ENCODE measurements at regions not wholly inside any gene's neighbourhood (a gene's known extent, or its start where the extent isn't known, plus 50 kb on each side); places are given as distances from the start of the nearest gene placed in this dataset.

GRCh38 chr3:174667386-174667785, 191.7 kb upstream of the NAALADL2 start:
- ChIA-PET CTCF (ENCODE audit: partially characterized antibody) (no interaction called here), POLR2A (ENCODE audit: partially characterized antibody) (no interaction called here)
- Histone ChIP-seq H3K36me3 (ENCODE audit: control insufficient read depth in 2 of 4, insufficient read depth in 4 of 4, low read length in 3 of 4) (no peaks in the 10 kb centered on the region), H2BK20ac (ENCODE audit: low read length) (no peak overlapping the region), H3K79me1 (ENCODE audit: low read depth, low read length) (no peaks in the 10 kb centered on the region), H3K56ac (replicated peaks; ENCODE audit: insufficient read length, low read depth, low read length) (no peak overlapping the region), H3K27me3 (replicated peaks in 1 of 4; ENCODE audit: control insufficient read depth in 3 of 4, extremely low read depth in 1 of 4, insufficient read depth in 3 of 4, low read length in 3 of 4) (no peaks in the 10 kb centered on the region), H3K9ac (replicated peaks in 1 of 4; ENCODE audit: extremely low read depth in 1 of 4, low read depth in 3 of 4, low read length in 3 of 4) (no peak overlapping the region), H3K4ac (replicated peaks; ENCODE audit: insufficient read length, low read depth, low read length) (no peak overlapping the region), H3K4me1 (replicated peaks in 1 of 4; ENCODE audit: control insufficient read depth in 3 of 4, insufficient read depth in 4 of 4, low read length in 3 of 4) (no peaks in the 10 kb centered on the region), H2BK5ac (ENCODE audit: low read depth, low read length) (no peak overlapping the region), H4K5ac (ENCODE audit: insufficient read length, low read depth, low read length) (no peak overlapping the region), H3K4me3 (ENCODE audit: extremely low read depth in 1 of 4, insufficient read depth in 2 of 4, low read depth in 3 of 4, low read length in 4 of 4) (no peak overlapping the region), H4K91ac (replicated peaks; ENCODE audit: insufficient read length, low read length) (no peak overlapping the region), H2AK5ac (ENCODE audit: low read depth, low read length) (no peak overlapping the region), H3K79me2 (ENCODE audit: control insufficient read depth in 1 of 2, insufficient read depth in 2 of 2, low read length in 2 of 2) (no peaks in the 10 kb centered on the region), H3K4me2 (ENCODE audit: insufficient read depth in 1 of 2, low read depth in 2 of 2, low read length in 2 of 2) (no peak overlapping the region), H2BK12ac (ENCODE audit: low read depth, low read length) (no peak overlapping the region), H3K9me3 (ENCODE audit: insufficient read depth in 2 of 2, low read depth in 1 of 2, low read length in 1 of 2) (no peaks in the 10 kb centered on the region), H2BK15ac (ENCODE audit: low read length) (no peak overlapping the region), H2BK120ac (replicated peaks; ENCODE audit: low read depth, low read length) (no peak overlapping the region), H3K14ac (ENCODE audit: insufficient read length) (no peak overlapping the region), H4K20me1 (replicated peaks in 1 of 2; ENCODE audit: control insufficient read depth in 1 of 2, insufficient read depth in 2 of 2, low read length in 2 of 2) (no peaks in the 10 kb centered on the region), H2AFZ (ENCODE audit: low read length) (no peak overlapping the region), H3K18ac (ENCODE audit: extremely low read depth, low read length) (no peak overlapping the region), H3K23me2 (ENCODE audit: low read depth, low read length) (no peaks in the 10 kb centered on the region), H3K23ac (ENCODE audit: insufficient read length) (no peak overlapping the region), H4K8ac (ENCODE audit: extremely low read depth, insufficient read depth, low read length) (no peak overlapping the region), H3K27ac (ENCODE audit: low read depth, low read length) (no peak overlapping the region)
- TF ChIP-seq JUN (IDR thresholded peaks at IDR 0.05; ENCODE audit: low read depth, low read length) (no peak), SP2 (IDR thresholded peaks at IDR 0.05; ENCODE audit: low read length) (no peak), YY1 (IDR thresholded peaks at IDR 0.05; ENCODE audit: low read depth, low read length) (no peak), POLR2AphosphoS5 (IDR thresholded peaks at IDR 0.05; ENCODE audit: low read depth, low read length) (no peak), SP1 (IDR thresholded peaks at IDR 0.05; ENCODE audit: low read depth, low read length) (no peak), JUND (IDR thresholded peaks at IDR 0.05; ENCODE audit: low read length) (no peak), FOSL1 (IDR thresholded peaks at IDR 0.05; ENCODE audit: insufficient read depth, low read depth, low read length) (no peak), CREB1 (IDR thresholded peaks at IDR 0.05) (no peak), SUZ12 (IDR thresholded peaks at IDR 0.05; ENCODE audit: low read length) (no peak)
- 100% methylated on average over 1 of the region's 1 CpG; no CpG with 5 or more reads in 1 of the 2 experiments for WGBS, 2 experiments (ENCODE audit: extremely low coverage in 1 of 2, insufficient coverage in 1 of 2, insufficient read length in 1 of 2, insufficient replicate concordance in 2 of 2, low coverage in 1 of 2, low lambda C conversion rate in 2 of 2, missing lambda C conversion rate in 1 of 2)
- FAIRE-seq (no peak), DNase-seq (ENCODE audit: low read depth in 1 of 2, low spot score in 2 of 2) (no peak)
